HepG2 (cell line): ENCODE measurements at regions not wholly inside any gene's neighbourhood (a gene's known extent, or its start where the extent isn't known, plus 50 kb on each side); places are given as distances from the start of the nearest gene placed in this dataset.

Experiments
- DRAP1 ChIP-seq: IDR thresholded peaks from 2 replicates; pipeline ENCODE4 v1.6.1; 2016; ENCODE audit warnings: missing genetic modification reagents, missing compliant biosample characterization
- E2F1 ChIP-seq: sonication (generic); formaldehyde crosslinking; IDR thresholded peaks from 2 replicates; pipeline ENCODE4 v1.5.0; 2020; ENCODE audit warnings: missing genetic modification reagents
- GMEB1 ChIP-seq: sonication (generic); formaldehyde crosslinking; IDR thresholded peaks from 2 replicates; pipeline ENCODE4 v1.5.1; 2020; ENCODE audit warnings: missing genetic modification reagents, mild to moderate bottlenecking, borderline replicate concordance
- HNRNPK ChIP-seq: fragments of 200-400 bp; formaldehyde crosslinking; IDR thresholded peaks from 2 replicates; pipeline ENCODE4 v1.6.1; 2018; ENCODE audit warnings: low read length, low read depth, moderate library complexity, mild to moderate bottlenecking; ENCODE audit not compliant: poor library complexity, severe bottlenecking
- HOXA5 ChIP-seq: sonication (generic); formaldehyde crosslinking; IDR thresholded peaks from 2 replicates; pipeline ENCODE4 v1.4.0; 2020; ENCODE audit warnings: missing genetic modification reagents
- KDM2A ChIP-seq: sonication (generic); formaldehyde crosslinking; IDR thresholded peaks from 2 replicates; pipeline ENCODE4 v1.4.0; 2020; ENCODE audit warnings: low read depth, missing genetic modification reagents, borderline replicate concordance
- KLF16 ChIP-seq, 2 experiments: sonication (generic) in 1 of 2; formaldehyde crosslinking in 1 of 2; IDR thresholded peaks; 2 replicates each; pipeline versions ENCODE4 v1.6.1 to v1.8.0; 2016 to 2023; ENCODE audit warnings: missing genetic modification reagents in 2 of 2, missing compliant biosample characterization in 1 of 2
- KMT2A ChIP-seq: sonication (generic); formaldehyde crosslinking; IDR thresholded peaks from 2 replicates; pipeline ENCODE4 v1.4.0; 2020; ENCODE audit warnings: missing genetic modification reagents
- MTERF4 ChIP-seq: sonication (generic); formaldehyde crosslinking; IDR thresholded peaks from 2 replicates; pipeline ENCODE4 v1.8.0; 2023; ENCODE audit warnings: mild to moderate bottlenecking, missing genetic modification reagents
- NR2F6 ChIP-seq, 2 experiments: IDR thresholded peaks; 2 replicates each; pipeline ENCODE4 v1.6.1; 2016; ENCODE audit warnings: antibody characterized with exemption in 1 of 2, mild to moderate bottlenecking in 1 of 2
- PITX1 ChIP-seq: sonication (generic); formaldehyde crosslinking; IDR thresholded peaks from 2 replicates; pipeline ENCODE4 v1.5.1; 2020; ENCODE audit warnings: mild to moderate bottlenecking, missing genetic modification reagents
- RAD51 ChIP-seq: fragments of 450-650 bp; IDR thresholded peaks from 2 replicates; pipeline ENCODE4 v1.6.1; 2016; ENCODE audit warnings: borderline replicate concordance
- ZBED4 ChIP-seq: sonication (generic); formaldehyde crosslinking; IDR thresholded peaks from 2 replicates; pipeline ENCODE4 v1.4.0; 2020; ENCODE audit warnings: missing genetic modification reagents, borderline replicate concordance
- ZNF251 ChIP-seq: sonication (generic); formaldehyde crosslinking; IDR thresholded peaks from 2 replicates; pipeline ENCODE4 v1.9.0; 2021; ENCODE audit warnings: mild to moderate bottlenecking, missing genetic modification reagents
- ZNF414 ChIP-seq: sonication (generic); formaldehyde crosslinking; IDR thresholded peaks from 2 replicates; pipeline ENCODE4 v1.5.0; 2020; ENCODE audit warnings: missing genetic modification reagents
- ZNF44 ChIP-seq: sonication (generic); formaldehyde crosslinking; IDR thresholded peaks from 2 replicates; pipeline ENCODE4 v1.5.1; 2020; ENCODE audit warnings: mild to moderate bottlenecking, missing genetic modification reagents
- ZNF674 ChIP-seq: sonication (generic); formaldehyde crosslinking; IDR thresholded peaks from 2 replicates; pipeline ENCODE4 v1.5.0; 2020; ENCODE audit warnings: low read depth, mild to moderate bottlenecking, missing genetic modification reagents

- TF ChIP-seq ZBED4 (CRISPR knock-in tag): 0 out of 2 replicates have a peak, but pooled peaks have one; percentile 12
- no peak for TF ChIP-seq ZNF414
- TF ChIP-seq HNRNPK: no peak
- no peak for TF ChIP-seq GMEB1 (CRISPR knock-in tag)
- TF ChIP-seq KLF16 (CRISPR knock-in tag; IDR thresholded peaks at IDR 0.05): peak in 1 of 2 experiments; percentile 77; a peak in 1 of 4 replicates
- TF ChIP-seq ZNF251 (CRISPR knock-in tag): no peak
- TF ChIP-seq ZNF674 (CRISPR knock-in tag): no peak
- TF ChIP-seq RAD51: no peak
- TF ChIP-seq KMT2A (CRISPR knock-in tag): peak; percentile 66; the same call in 1 of the 2 replicates
- 0 out of 2 replicates have a peak, but pooled peaks have one; percentile 43 for TF ChIP-seq HOXA5 (CRISPR knock-in tag)
- peak; percentile 71; the same call in 1 of the 2 replicates for TF ChIP-seq KDM2A (CRISPR knock-in tag)
- peak; percentile 43; the same call in 1 of the 2 replicates for TF ChIP-seq PITX1
- TF ChIP-seq MTERF4 (CRISPR knock-in tag): 0 out of 2 replicates have a peak, but pooled peaks have one; percentile 54
- no peak for TF ChIP-seq NR2F6 (IDR thresholded peaks at IDR 0.05)
- peak; percentile 7; the same call in 1 of the 2 replicates for TF ChIP-seq NR2F6 (CRISPR knock-in tag; IDR thresholded peaks at IDR 0.05)
- no peak for TF ChIP-seq ZNF44 (CRISPR knock-in tag)
- no peak for TF ChIP-seq E2F1 (CRISPR knock-in tag)
- peak; percentile 75 for TF ChIP-seq DRAP1 (CRISPR knock-in tag)
Measured at GRCh38 chr6:28673787-28674671, 148.3 kb downstream of the GPX5 start (continued).
